PC-9 (cell line): ENCODE measurements at regions not wholly inside any gene's neighbourhood (a gene's known extent, or its start where the extent isn't known, plus 50 kb on each side); places are given as distances from the start of the nearest gene placed in this dataset.

Experiments
- BruUV-seq: library from RNA; stranded (reverse); fragments of 400-500 nt; replicated peaks from 2 replicates; lab custom pipeline; 2021; lab: Mats Ljungman, UMichigan
- CTCF ChIA-PET: fragments of 300-600 bp; sonication (Branson Sonifier 250); formaldehyde crosslinking; loops from one replicate; lab custom pipeline; 2022; ENCODE audit warnings: antibody characterized with exemption; lab: Charles Lee
- POLR2A ChIA-PET: fragments of 300-600 bp; sonication (Branson Sonifier 250); formaldehyde crosslinking; loops from one replicate; lab custom pipeline; 2022; ENCODE audit warnings: antibody characterized with exemption; ENCODE audit not compliant: unreplicated experiment; lab: Charles Lee
- DNase-seq, 2 experiments: peaks; one replicate each; pipeline versions ENCODE4 v3.0.0 to v3.0.0-alpha.2; 2015 to 2022; ENCODE audit warnings: mixed read lengths in 1 of 2
- H2AFZ ChIP-seq: fragments of 200-600 bp; sonication (generic); 2 replicates; pipeline ENCODE4 v1.8.1; 2017; ENCODE audit warnings: antibody characterized with exemption
- H3F3A ChIP-seq: fragments of 200-600 bp; sonication (generic); 2 replicates; pipeline ENCODE4 v1.8.1; 2017; ENCODE audit warnings: antibody characterized with exemption, mild to moderate bottlenecking, low read depth; ENCODE audit not compliant: insufficient read depth
- H3K27ac ChIP-seq: fragments of 200-600 bp; sonication (generic); 2 replicates; pipeline ENCODE4 v1.6.1; 2016; ENCODE audit warnings: mixed run types
- H3K27me3 ChIP-seq: fragments of 200-600 bp; sonication (generic); 2 replicates; pipeline ENCODE4 v1.6.1; 2016; ENCODE audit warnings: low read depth, mixed run types; ENCODE audit not compliant: insufficient read depth
- H3K36me3 ChIP-seq: fragments of 200-600 bp; sonication (generic); 2 replicates; pipeline ENCODE4 v1.6.1; 2016; ENCODE audit warnings: low read depth, mixed run types
- H3K4me1 ChIP-seq: fragments of 200-600 bp; sonication (generic); replicated peaks from 2 replicates; pipeline ENCODE4 v1.6.1; 2016; ENCODE audit warnings: mixed run types; ENCODE audit not compliant: insufficient read depth
- H3K4me2 ChIP-seq: fragments of 200-600 bp; sonication (generic); 2 replicates; pipeline ENCODE4 v1.6.1; 2017; ENCODE audit warnings: mixed run types
- H3K4me3 ChIP-seq: fragments of 200-600 bp; sonication (generic); 2 replicates; pipeline ENCODE4 v1.6.1; 2016; ENCODE audit warnings: mixed run types
- H3K79me2 ChIP-seq: fragments of 200-600 bp; sonication (generic); 2 replicates; pipeline ENCODE4 v1.6.1; 2017; ENCODE audit warnings: low read depth, mixed run types
- H3K9me2 ChIP-seq: fragments of 200-600 bp; sonication (generic); 2 replicates; pipeline ENCODE4 v1.8.1; 2017; ENCODE audit warnings: mild to moderate bottlenecking; ENCODE audit not compliant: insufficient read depth
- H3K9me3 ChIP-seq: fragments of 200-600 bp; sonication (generic); 2 replicates; pipeline ENCODE4 v1.8.1; 2016; ENCODE audit warnings: low read depth; ENCODE audit not compliant: insufficient read depth
- H4K20me1 ChIP-seq: fragments of 200-600 bp; sonication (generic); 2 replicates; pipeline ENCODE4 v1.8.1; 2017; ENCODE audit not compliant: insufficient read depth
- CTCF ChIP-seq: fragments of 200-600 bp; sonication (generic); conservative IDR thresholded peaks from 2 replicates; pipeline ENCODE4 v1.6.1; 2017; ENCODE audit warnings: mixed run types, antibody characterized with exemption, mild to moderate bottlenecking, moderate library complexity
- EZH2 ChIP-seq: fragments of 200-600 bp; sonication (generic); IDR thresholded peaks from 2 replicates; pipeline ENCODE4 v1.8.0; 2017; ENCODE audit warnings: antibody characterized with exemption, low read depth
- intact Hi-C: fragments of 100-400 bp; cut with micrococcal nuclease; formaldehyde crosslinking; loops from one replicate; pipeline ENCODE4 v1.10.0; 2022; ENCODE audit not compliant: unreplicated experiment

GRCh38 chr6:81071121-81071520 is 681.4 kb downstream of the TENT5A start:
- Histone ChIP-seq H3K79me2 (no peaks in the 10 kb centered on the region), H3K9me3 (no peaks in the 10 kb centered on the region), H3K4me1 (no peaks in the 10 kb centered on the region), H3K36me3 (no peaks in the 10 kb centered on the region), H3F3A (no peaks in the 10 kb centered on the region), H3K27me3 (no peaks in the 10 kb centered on the region), H3K4me3 (no peak overlapping the region), H2AFZ (no peak overlapping the region), H3K4me2 (no peak overlapping the region), H3K27ac (no peak overlapping the region), H3K9me2 (no peaks in the 10 kb centered on the region), H4K20me1 (no peaks in the 10 kb centered on the region)
- no peak for DNase-seq
- TF ChIP-seq CTCF (no peak), EZH2 (no peak)
- ChIA-PET CTCF (no interaction called here), POLR2A (no interaction called here)
- no TSS peak for BruUV-seq
- intact Hi-C loops = no loop called here

- H3F3A ChIP-seq = no peaks in the 10 kb centered on the region
- no peak overlapping the region for H3K4me3 ChIP-seq
- intact Hi-C loops = no loop called here
- no peaks in the 10 kb centered on the region for H4K20me1 ChIP-seq
- no peaks in the 10 kb centered on the region for H3K9me3 ChIP-seq
- BruUV-seq = no TSS peak
- CTCF ChIA-PET = no interaction called here
- no peak overlapping the region for H2AFZ ChIP-seq
- no peak overlapping the region for H3K4me2 ChIP-seq
- no peaks in the 10 kb centered on the region for H3K9me2 ChIP-seq
- no peak for TF ChIP-seq CTCF
- no peak for TF ChIP-seq EZH2
- POLR2A ChIA-PET = no interaction called here
- H3K27me3 ChIP-seq = no peaks in the 10 kb centered on the region
- H3K79me2 ChIP-seq = no peaks in the 10 kb centered on the region
- no peak overlapping the region for H3K27ac ChIP-seq
- no peaks in the 10 kb centered on the region for H3K4me1 ChIP-seq
- no peaks in the 10 kb centered on the region for H3K36me3 ChIP-seq
- DNase-seq = no peak
These were observed 685.4 kb downstream of the TENT5A start for GRCh38 chr6:81067057-81067456.

GRCh38 chr6:81063891-81064290 is 688.6 kb downstream of the TENT5A start:
- H3K79me2 ChIP-seq = no peaks in the 10 kb centered on the region

More at GRCh38 chr6:81063891-81064290, 688.6 kb downstream of the TENT5A start:
- ChIA-PET CTCF (no interaction called here), POLR2A (no interaction called here)
- Histone ChIP-seq H4K20me1 (no peaks in the 10 kb centered on the region), H3K27ac (no peak overlapping the region), H2AFZ (no peak overlapping the region), H3F3A (no peaks in the 10 kb centered on the region), H3K4me2 (no peak overlapping the region), H3K9me3 (no peaks in the 10 kb centered on the region), H3K36me3 (no peaks in the 10 kb centered on the region), H3K4me3 (no peak overlapping the region), H3K27me3 (no peaks in the 10 kb centered on the region), H3K9me2 (no peaks in the 10 kb centered on the region), H3K4me1 (no peaks in the 10 kb centered on the region)
- TF ChIP-seq EZH2 (no peak), CTCF (no peak)
- DNase-seq = no peak
- BruUV-seq = no TSS peak
- intact Hi-C loops = no loop called here
